ENCODE measurements at regions not wholly inside any gene's neighbourhood (a gene's known extent, or its start where the extent isn't known, plus 50 kb on each side); places are given as distances from the start of the nearest gene placed in this dataset.

- TF ChIP-seq CTCF (IDR thresholded peaks at IDR 0.05; ENCODE audit: extremely low read depth, insufficient read depth, missing control alignments), result no peak
- in situ Hi-C loops (cut with MboI; ENCODE audit: low pct_unique_long_range_greater_than_20kb, low sequenced_read_pairs, unreplicated experiment), result no loop called here
- DNase-seq (ENCODE audit: low spot score), result no peak
Measured at GRCh38 chr3:26562021-26562768, 60.4 kb upstream of the LRRC3B start.

Data from GM13977 (cell line).